Neutrophil (primary cell): ENCODE measurements at regions not wholly inside any gene's neighbourhood (a gene's known extent, or its start where the extent isn't known, plus 50 kb on each side); places are given as distances from the start of the nearest gene placed in this dataset.

Source experiments
- H3K27ac ChIP-seq: fragments of 200-600 bp; sonication (generic); 2 replicates; pipeline ENCODE4 v1.5.1; 2016; ENCODE audit warnings: mild to moderate bottlenecking, moderate library complexity
- H3K27me3 ChIP-seq: fragments of 200-600 bp; sonication (generic); 2 replicates; pipeline ENCODE4 v1.6.0; 2016; ENCODE audit warnings: mild to moderate bottlenecking
- H3K36me3 ChIP-seq: fragments of 200-600 bp; sonication (generic); 2 replicates; pipeline ENCODE4 v1.5.1; 2017
- H3K4me1 ChIP-seq, 2 experiments: fragments of 200-600 bp in 1 of 2; sonication (generic) in 1 of 2; 1 replicate in 1 of 2; 2 replicates in 1 of 2; pipeline versions ENCODE4 v1.5.1 to v1.6.1; 2013 to 2016; ENCODE audit warnings: low read depth in 1 of 2, low read length in 1 of 2, mild to moderate bottlenecking in 1 of 2, moderate library complexity in 1 of 2; ENCODE audit not compliant: control insufficient read depth in 1 of 2, insufficient read depth in 1 of 2
- H3K4me3 ChIP-seq, 2 experiments: fragments of 200-600 bp in 1 of 2; sonication (generic) in 1 of 2; 1 replicate in 1 of 2; 2 replicates in 1 of 2; pipeline ENCODE4 v1.5.1; 2013 to 2016; ENCODE audit warnings: low read depth in 1 of 2, low read length in 1 of 2, mild to moderate bottlenecking in 1 of 2, moderate library complexity in 1 of 2
- H3K9me3 ChIP-seq: fragments of 200-600 bp; sonication (generic); 2 replicates; pipeline ENCODE4 v1.5.1; 2016
- TF ChIP-seq, protein P1 (sequence below): fragments of 200-600 bp; sonication (generic); IDR thresholded peaks from 2 replicates; pipeline ENCODE4 v1.5.1; 2016; ENCODE audit warnings: antibody characterized with exemption

- Histone ChIP-seq H3K36me3 (no peaks in the 10 kb centered on the region), H3K27me3 (no peaks in the 10 kb centered on the region), H3K4me3 (no peak overlapping the region), H3K27ac (no peak overlapping the region), H3K9me3 (no peaks in the 10 kb centered on the region), H3K4me1 (peaks cover 12 to 19% of the 10 kb centered on the region in 2 experiments)
- TF ChIP-seq, protein P1, sequence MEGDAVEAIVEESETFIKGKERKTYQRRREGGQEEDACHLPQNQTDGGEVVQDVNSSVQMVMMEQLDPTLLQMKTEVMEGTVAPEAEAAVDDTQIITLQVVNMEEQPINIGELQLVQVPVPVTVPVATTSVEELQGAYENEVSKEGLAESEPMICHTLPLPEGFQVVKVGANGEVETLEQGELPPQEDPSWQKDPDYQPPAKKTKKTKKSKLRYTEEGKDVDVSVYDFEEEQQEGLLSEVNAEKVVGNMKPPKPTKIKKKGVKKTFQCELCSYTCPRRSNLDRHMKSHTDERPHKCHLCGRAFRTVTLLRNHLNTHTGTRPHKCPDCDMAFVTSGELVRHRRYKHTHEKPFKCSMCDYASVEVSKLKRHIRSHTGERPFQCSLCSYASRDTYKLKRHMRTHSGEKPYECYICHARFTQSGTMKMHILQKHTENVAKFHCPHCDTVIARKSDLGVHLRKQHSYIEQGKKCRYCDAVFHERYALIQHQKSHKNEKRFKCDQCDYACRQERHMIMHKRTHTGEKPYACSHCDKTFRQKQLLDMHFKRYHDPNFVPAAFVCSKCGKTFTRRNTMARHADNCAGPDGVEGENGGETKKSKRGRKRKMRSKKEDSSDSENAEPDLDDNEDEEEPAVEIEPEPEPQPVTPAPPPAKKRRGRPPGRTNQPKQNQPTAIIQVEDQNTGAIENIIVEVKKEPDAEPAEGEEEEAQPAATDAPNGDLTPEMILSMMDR, result no peak
These were observed 281.6 kb upstream of the FMN2 start for GRCh38 chr1:239810061-239810481.

DNA sequence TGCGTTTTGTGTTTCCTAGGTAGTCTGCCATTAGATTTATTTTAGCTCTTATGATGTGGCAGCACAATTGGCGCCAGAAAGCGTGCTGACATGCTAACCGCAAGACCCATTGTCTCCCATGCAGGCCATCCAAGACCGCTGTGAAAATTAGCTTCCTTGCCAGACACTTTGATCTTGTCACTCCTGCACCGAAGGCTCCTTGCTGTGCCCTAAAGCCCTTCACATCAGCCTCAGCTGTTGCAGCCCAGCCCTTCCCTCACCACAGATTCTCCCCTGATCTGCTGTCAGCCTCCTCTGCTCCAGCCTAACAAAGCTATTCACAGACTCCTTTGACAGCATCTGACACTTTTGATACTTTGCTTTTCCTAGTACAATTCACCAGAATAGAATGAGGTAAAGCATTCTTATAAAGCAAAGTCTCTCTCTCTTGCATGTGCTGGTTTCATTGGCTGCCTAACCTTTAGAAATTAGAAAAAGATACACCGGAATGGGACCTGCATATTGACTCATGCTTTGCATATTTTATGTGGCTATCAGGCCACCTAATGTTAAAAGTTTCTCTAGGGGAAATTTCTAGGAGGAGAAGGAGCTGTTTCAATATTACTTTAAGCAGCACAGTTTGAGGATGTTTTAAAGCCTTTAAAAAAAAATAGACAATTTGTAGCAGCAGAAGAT, 280.3 kb upstream of the FMN2 start:
- H3K27ac ChIP-seq, result no peak overlapping the region

DNA sequence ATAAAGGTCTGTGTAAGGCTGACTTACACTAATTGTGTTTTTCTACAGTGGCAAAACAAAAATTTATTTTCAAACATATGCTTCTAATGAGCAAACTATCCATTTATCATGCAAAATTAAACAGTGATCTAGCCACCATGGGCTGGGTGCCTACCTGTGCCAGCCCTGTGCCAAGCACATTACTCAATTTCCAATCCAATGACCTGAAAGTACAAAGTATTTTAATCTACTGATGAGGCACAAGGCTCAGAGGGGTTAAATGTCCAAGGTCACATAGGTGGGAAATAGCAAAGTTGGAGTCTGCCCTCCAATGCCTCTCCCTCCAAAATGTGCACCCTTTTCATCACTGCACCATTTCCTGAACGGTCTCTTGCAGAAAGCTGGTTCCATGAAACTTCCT, 279.1 kb upstream of the FMN2 start:
- H3K36me3 ChIP-seq, result no peaks in the 10 kb centered on the region
- no peaks in the 10 kb centered on the region for H3K27me3 ChIP-seq
- H3K4me3 ChIP-seq, result no peak overlapping the region
- TF ChIP-seq, protein P1, result no peak
- no peak overlapping the region for H3K27ac ChIP-seq
- no peaks in the 10 kb centered on the region for H3K9me3 ChIP-seq
- H3K4me1 ChIP-seq, result peaks cover 28 to 30% of the 10 kb centered on the region in 2 experiments

More for the DNA sequence above, 280.3 kb upstream of the FMN2 start:
- no peak overlapping the region for H3K4me3 ChIP-seq
- TF ChIP-seq, protein P1, result no peak
- peaks cover 17 to 18% of the 10 kb centered on the region in 2 experiments for H3K4me1 ChIP-seq
- no peaks in the 10 kb centered on the region for H3K9me3 ChIP-seq
- no peaks in the 10 kb centered on the region for H3K36me3 ChIP-seq
- no peaks in the 10 kb centered on the region for H3K27me3 ChIP-seq

DNA sequence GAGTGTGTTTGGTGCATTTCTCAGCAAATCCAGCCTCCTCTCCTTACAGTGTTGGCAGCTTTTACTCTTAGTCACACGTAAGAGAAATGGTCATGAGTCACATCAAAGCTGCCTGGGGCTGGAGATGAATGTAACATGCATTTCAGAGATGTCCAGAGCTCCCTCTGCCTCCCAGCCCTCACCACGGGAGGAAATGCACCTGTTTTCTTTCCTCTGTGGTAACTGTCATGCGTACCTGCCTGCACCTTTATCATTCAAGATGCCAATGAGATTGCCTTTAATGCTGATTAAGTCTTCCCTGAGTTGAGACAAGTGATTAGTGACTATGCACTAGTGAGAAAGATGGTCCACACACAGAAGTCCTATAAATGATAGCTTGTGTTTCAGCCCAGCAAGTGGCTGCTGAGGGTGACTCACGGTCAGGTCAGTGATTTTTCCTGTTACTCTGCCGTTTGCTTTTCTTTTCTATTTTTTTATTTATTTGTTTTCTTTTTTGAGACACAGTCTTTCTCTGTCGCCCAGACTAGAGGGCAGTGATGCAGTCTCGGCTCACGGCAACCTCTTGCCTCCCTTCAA, 277.3 kb upstream of the FMN2 start:
- Histone ChIP-seq H3K9me3 (no peaks in the 10 kb centered on the region), H3K4me3 (no peak overlapping the region), H3K36me3 (no peaks in the 10 kb centered on the region), H3K4me1 (peaks cover 41 to 45% of the 10 kb centered on the region in 2 experiments), H3K27me3 (no peaks in the 10 kb centered on the region), H3K27ac (no peak overlapping the region)
- TF ChIP-seq, protein P1, result no peak

DNA sequence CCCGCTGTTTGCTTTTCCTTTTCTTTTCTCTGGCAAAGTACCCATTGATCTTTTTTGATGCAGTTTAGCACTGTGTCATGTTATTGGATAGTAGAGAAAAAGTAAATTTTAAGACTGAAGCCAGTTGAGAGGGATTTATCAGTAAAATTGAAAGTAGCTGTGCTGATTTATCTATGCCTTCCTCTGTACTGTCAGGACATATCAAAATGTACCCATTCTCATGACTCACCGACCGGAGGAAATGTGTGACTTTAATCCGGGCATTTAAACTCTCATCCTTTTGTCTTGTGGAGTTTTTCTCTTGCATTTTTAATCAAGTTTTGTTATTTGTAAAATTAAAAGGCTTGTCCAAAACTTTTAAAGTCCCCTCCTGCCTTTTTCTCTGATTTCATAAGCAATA, 276.6 kb upstream of the FMN2 start:
- H3K4me1 ChIP-seq, result peaks cover 41 to 52% of the 10 kb centered on the region in 2 experiments
- no peak overlapping the region for H3K4me3 ChIP-seq
- H3K27ac ChIP-seq, result peak overlapping the region; percentile 90
- no peaks in the 10 kb centered on the region for H3K9me3 ChIP-seq
- no peaks in the 10 kb centered on the region for H3K27me3 ChIP-seq
- TF ChIP-seq, protein P1, result no peak
- no peaks in the 10 kb centered on the region for H3K36me3 ChIP-seq
